ENCODE measurements at regions not wholly inside any gene's neighbourhood (a gene's known extent, or its start where the extent isn't known, plus 50 kb on each side); places are given as distances from the start of the nearest gene placed in this dataset.
"Not testable (repeated sequence)": the region's sequence is repeated elsewhere in the genome, so short reads cannot be mapped to it uniquely, and the experiment has no call there.

- no peak for DNase-seq (ENCODE audit: low spot score)
Observed at GRCh38 chr1:204780630-204781029, 90.0 kb upstream of the NFASC start.

- DNase-seq (ENCODE audit: low spot score), result no peak
Observed at GRCh38 chr1:204782118-204782700, 88.5 kb upstream of the NFASC start.

GRCh38 chr1:204785023-204785422 is 85.6 kb upstream of the NFASC start:
- not testable (repeated sequence) for DNase-seq (ENCODE audit: low spot score)

GRCh38 chr1:204788470-204788869 is 82.2 kb upstream of the NFASC start:
- DNase-seq (ENCODE audit: low spot score), result no peak

- peak; percentile 47 for DNase-seq (ENCODE audit: low spot score)
Observed at GRCh38 chr1:204791453-204792353, 79.0 kb upstream of the NFASC start.

- no peak for DNase-seq (ENCODE audit: low spot score)
Observed at GRCh38 chr1:204792354-204792692, 78.3 kb upstream of the NFASC start.

- DNase-seq (ENCODE audit: low spot score), result no peak
Observed at GRCh38 chr1:204793259-204793914, 77.3 kb upstream of the NFASC start.

GRCh38 chr1:204796886-204797285 is 73.8 kb upstream of the NFASC start:
- not testable (repeated sequence) for DNase-seq (ENCODE audit: low spot score)

GRCh38 chr1:204797401-204797800 is 73.3 kb upstream of the NFASC start:
- no peak for DNase-seq (ENCODE audit: low spot score)

GRCh38 chr1:204799630-204800029 is 71.0 kb upstream of the NFASC start:
- DNase-seq (ENCODE audit: low spot score), result no peak

GRCh38 chr1:204801211-204801610 is 69.5 kb upstream of the NFASC start:
- no peak for DNase-seq (ENCODE audit: low spot score)

GRCh38 chr1:204802401-204803175 is 68.1 kb upstream of the NFASC start:
- no peak for DNase-seq (ENCODE audit: low spot score)

- DNase-seq (ENCODE audit: low spot score), result no peak
Observed at GRCh38 chr1:204803607-204804006, 67.1 kb upstream of the NFASC start.

- DNase-seq (ENCODE audit: low spot score), result peak; percentile 66
Observed at GRCh38 chr1:204806943-204807687, 63.5 kb upstream of the NFASC start.

- no peak for DNase-seq (ENCODE audit: low spot score)
Observed at GRCh38 chr1:204809488-204809887, 61.2 kb upstream of the NFASC start.

- DNase-seq (ENCODE audit: low spot score), result no peak
Observed at GRCh38 chr1:204812842-204813241, 57.8 kb upstream of the NFASC start.

- no peak for DNase-seq (ENCODE audit: low spot score)
Observed at GRCh38 chr1:204813522-204813921, 57.1 kb upstream of the NFASC start.

- no peak for DNase-seq (ENCODE audit: low spot score)
Observed at GRCh38 chr1:204814166-204814884, 56.3 kb upstream of the NFASC start.

- DNase-seq (ENCODE audit: low spot score), result no peak
Observed at GRCh38 chr1:204817341-204817740, 53.3 kb upstream of the NFASC start.

GRCh38 chr1:204818998-204819397 is 51.7 kb upstream of the NFASC start:
- no peak for DNase-seq (ENCODE audit: low spot score)

GRCh38 chr1:204819495-204819894 is 51.2 kb upstream of the NFASC start:
- DNase-seq (ENCODE audit: low spot score), result no peak
